Breast epithelium (tissue), 3 donors: ENCODE measurements at regions not wholly inside any gene's neighbourhood (a gene's known extent, or its start where the extent isn't known, plus 50 kb on each side); places are given as distances from the start of the nearest gene placed in this dataset.

Source experiments
- CTCF ChIP-seq, 3 donors: fragments of 450-650 bp; IDR thresholded peaks; one replicate each; pipeline ENCODE4 v1.5.1; 2016 to 2017; ENCODE audit warnings: antibody characterized with exemption in 3 of 3, mild to moderate bottlenecking in 3 of 3, moderate library complexity in 3 of 3
- POLR2A ChIP-seq: fragments of 450-650 bp; IDR thresholded peaks from one replicate; pipeline ENCODE4 v1.6.1; 2016; ENCODE audit warnings: antibody characterized with exemption, mild to moderate bottlenecking, moderate library complexity
- POLR2AphosphoS5 ChIP-seq, 3 donors: sonication (generic); formaldehyde crosslinking; IDR thresholded peaks; one replicate each; pipeline ENCODE4 v1.6.1; 2017; ENCODE audit warnings: antibody characterized with exemption in 3 of 3

- TF ChIP-seq CTCF (IDR thresholded peaks at IDR 0.05): no peak
- TF ChIP-seq POLR2A: no peak
- TF ChIP-seq POLR2AphosphoS5 (IDR thresholded peaks at IDR 0.05): no peak
Observed at GRCh38 chr15:91789136-91789535, 64.4 kb upstream of the SLCO3A1 start.
